BE2C (cell line): ENCODE measurements at regions not wholly inside any gene's neighbourhood (a gene's known extent, or its start where the extent isn't known, plus 50 kb on each side); places are given as distances from the start of the nearest gene placed in this dataset.

ENCODE experiments used
- DNase-seq: peaks from one replicate; pipeline ENCODE4 v3.0.0-alpha.2; 2020
- H3K27me3 ChIP-seq: fragments of 250-450 bp; sonication (Bioruptor Pico); 2 replicates; pipeline ENCODE4 v1.5.1; 2020; ENCODE audit warnings: mild to moderate bottlenecking
- H3K36me3 ChIP-seq: fragments of 250-450 bp; sonication (Bioruptor Pico); 2 replicates; pipeline ENCODE4 v1.5.1; 2020; ENCODE audit warnings: mild to moderate bottlenecking
- H3K4me1 ChIP-seq: fragments of 250-450 bp; sonication (Bioruptor Pico); 2 replicates; pipeline ENCODE4 v1.5.1; 2020
- H3K4me3 ChIP-seq: 2 replicates; pipeline ENCODE4 v1.5.1; 2011; ENCODE audit warnings: low read depth, low read length
- H3K9me3 ChIP-seq: fragments of 250-450 bp; sonication (Bioruptor Pico); 2 replicates; pipeline ENCODE4 v1.5.1; 2020
- CTCF ChIP-seq: IDR thresholded peaks from 2 replicates; pipeline ENCODE4 v1.5.1; 2012; ENCODE audit warnings: mild to moderate bottlenecking, low read depth, low read length

DNA sequence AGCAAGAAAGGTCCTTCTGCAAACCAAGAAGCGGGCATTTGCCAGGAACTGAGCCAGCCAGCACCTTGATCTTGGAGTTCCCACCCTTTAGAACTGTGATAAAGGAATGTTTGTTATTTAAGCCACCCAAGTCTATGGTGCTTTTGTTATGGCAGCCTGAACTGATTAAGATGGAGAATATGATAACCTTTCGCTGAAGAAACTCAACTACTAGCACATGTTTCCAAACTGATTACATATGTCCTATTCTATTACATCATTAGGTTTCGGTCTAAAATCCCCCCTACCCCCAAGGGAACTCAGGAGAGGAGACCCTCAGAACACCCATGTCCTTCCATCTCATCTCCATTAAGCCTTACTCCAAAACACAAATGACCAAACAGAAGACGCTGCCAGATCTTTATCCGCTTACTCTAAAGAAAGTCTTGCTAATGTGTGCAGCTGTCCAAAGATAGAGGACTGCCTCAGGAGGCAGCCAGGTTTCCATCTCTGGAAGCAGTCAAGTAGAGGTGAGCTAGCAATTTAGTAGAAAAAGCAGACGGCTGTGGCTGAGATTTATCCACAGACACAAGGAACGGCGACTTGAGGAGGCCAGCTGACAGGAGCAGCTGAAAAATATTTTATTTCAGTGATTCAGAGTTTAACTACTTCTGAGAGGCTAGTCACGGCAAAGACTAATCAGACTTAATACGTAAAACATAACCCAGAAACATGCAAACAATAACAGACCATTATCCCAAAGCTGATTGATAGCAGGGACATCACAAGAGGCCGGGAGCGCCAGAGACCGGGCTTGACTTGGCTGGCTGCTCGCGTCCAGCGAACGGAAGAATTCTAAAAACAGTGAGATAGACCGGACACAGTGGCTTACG is 611.4 kb upstream of the CDH5 start:
- no peaks in the 10 kb centered on the region for H3K9me3 ChIP-seq
- H3K4me3 ChIP-seq = no peak overlapping the region

DNA sequence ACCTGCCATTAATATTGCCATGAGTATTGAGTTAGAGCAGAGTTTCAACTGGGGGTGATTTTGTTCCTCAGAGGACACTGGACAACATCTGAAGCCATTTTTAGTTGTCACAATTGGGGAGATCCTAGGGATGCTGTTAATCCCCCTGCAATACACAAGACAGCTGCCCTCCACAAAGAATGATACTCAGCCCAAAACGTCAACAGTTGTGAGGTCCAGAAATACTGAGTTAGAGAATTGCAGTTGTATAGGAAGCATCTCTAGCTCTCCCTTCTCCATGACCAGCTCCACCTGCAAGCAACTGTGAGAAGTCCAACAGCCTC is 614.0 kb upstream of the CDH5 start:
- Histone ChIP-seq H3K9me3 (no peaks in the 10 kb centered on the region), H3K27me3 (no peaks in the 10 kb centered on the region), H3K36me3 (no peaks in the 10 kb centered on the region), H3K4me1 (peaks cover 16% of the 10 kb centered on the region), H3K4me3 (no peak overlapping the region)
- no peak for TF ChIP-seq CTCF
- DNase-seq = no peak

More for the DNA sequence above, 611.4 kb upstream of the CDH5 start:
- Histone ChIP-seq H3K27me3 (no peaks in the 10 kb centered on the region), H3K36me3 (no peaks in the 10 kb centered on the region), H3K4me1 (peaks cover 16% of the 10 kb centered on the region)
- peak; percentile 61 for DNase-seq
- no peak for TF ChIP-seq CTCF

- Histone ChIP-seq H3K9me3 (no peaks in the 10 kb centered on the region), H3K4me3 (no peak overlapping the region), H3K4me1 (peaks cover 16% of the 10 kb centered on the region), H3K36me3 (no peaks in the 10 kb centered on the region), H3K27me3 (no peaks in the 10 kb centered on the region)
- peak; percentile 23; the same call in 1 of the 2 replicates for TF ChIP-seq CTCF
- DNase-seq = peak; percentile 16
Observed at GRCh38 chr16:65751622-65752521, 614.6 kb upstream of the CDH5 start.

DNA sequence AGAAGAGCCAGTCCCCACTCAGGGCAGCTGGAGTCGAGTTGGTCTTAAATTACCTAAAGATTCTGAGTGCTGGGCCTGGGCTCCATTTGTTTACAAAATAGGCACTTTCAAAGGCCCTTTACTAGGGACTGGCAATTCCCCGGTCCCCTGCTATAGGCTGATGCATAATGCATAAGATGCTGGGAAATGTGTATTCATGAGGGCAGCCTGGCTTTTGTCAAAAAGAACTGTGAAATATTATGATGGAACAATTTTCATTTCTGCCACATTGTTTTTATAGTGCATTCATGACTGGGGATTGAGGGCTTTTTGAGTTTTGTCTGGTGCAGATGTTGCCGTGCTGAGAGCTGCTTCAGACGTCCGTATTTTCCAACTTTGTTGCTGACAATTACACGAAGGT is 617.0 kb upstream of the CDH5 start:
- no peak for DNase-seq
- TF ChIP-seq CTCF = no peak
- Histone ChIP-seq H3K4me3 (no peak overlapping the region), H3K9me3 (no peaks in the 10 kb centered on the region), H3K4me1 (peaks cover 13% of the 10 kb centered on the region), H3K27me3 (no peaks in the 10 kb centered on the region), H3K36me3 (no peaks in the 10 kb centered on the region)

- H3K4me1 ChIP-seq = peaks cover 20% of the 10 kb centered on the region
- no peak for TF ChIP-seq CTCF
- DNase-seq = no peak
Observed at GRCh38 chr16:65746941-65747340, 619.5 kb upstream of the CDH5 start.

More at GRCh38 chr16:65746941-65747340, 619.5 kb upstream of the CDH5 start:
- Histone ChIP-seq H3K27me3 (no peaks in the 10 kb centered on the region), H3K36me3 (no peaks in the 10 kb centered on the region), H3K9me3 (no peaks in the 10 kb centered on the region), H3K4me3 (no peak overlapping the region)
